Pulmonary artery endothelial cell (primary cell): ENCODE measurements at regions not wholly inside any gene's neighbourhood (a gene's known extent, or its start where the extent isn't known, plus 50 kb on each side); places are given as distances from the start of the nearest gene placed in this dataset.
"Not testable (repeated sequence)": the region's sequence is repeated elsewhere in the genome, so short reads cannot be mapped to it uniquely, and the experiment has no call there.

ENCODE experiments used
- DNase-seq: peaks from one replicate; pipeline ENCODE4 v3.0.0-alpha.2; 2011; ENCODE audit warnings: low read depth, low spot score

DNA sequence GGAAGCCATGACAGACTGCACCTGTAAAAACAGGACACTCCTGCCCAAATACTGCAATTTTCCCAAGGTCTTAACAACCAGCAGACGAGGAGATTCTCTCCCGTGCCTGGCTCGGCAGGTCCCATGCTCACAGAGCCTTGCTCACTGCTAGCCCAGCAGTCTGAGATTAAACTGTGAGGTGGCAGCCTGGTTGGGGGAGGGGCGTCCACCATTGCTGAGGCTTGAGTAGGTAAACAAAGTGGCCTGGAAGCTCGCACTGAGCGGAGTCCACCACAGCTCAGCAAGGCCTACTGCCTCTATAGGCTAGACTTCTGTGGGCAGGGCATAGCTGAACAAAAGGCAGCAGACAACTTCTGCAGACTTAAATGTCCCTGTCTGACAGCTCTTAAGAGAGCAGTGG lies 80.3 kb downstream of the ANXA5 start:
- DNase-seq = not testable (repeated sequence)

DNA sequence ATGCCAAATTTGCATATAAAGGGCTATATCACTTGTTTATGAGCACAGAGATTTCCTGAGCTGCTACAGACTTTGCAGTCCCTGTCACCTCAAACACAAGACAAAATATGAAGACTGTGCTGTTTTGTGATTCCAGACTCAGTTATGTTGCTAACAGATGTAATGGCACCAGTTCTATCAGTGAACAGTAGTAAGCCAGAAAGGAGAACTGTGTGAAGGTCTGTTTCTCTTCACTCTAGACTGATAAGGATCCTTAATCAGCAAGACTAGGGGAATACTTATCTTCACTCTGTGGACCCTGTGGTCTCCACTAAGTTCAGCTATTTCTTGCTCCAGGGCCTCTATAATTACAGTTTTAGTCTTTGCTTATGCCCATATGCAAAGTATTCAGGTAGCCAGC lies 82.7 kb downstream of the ANXA5 start:
- no peak for DNase-seq

DNA sequence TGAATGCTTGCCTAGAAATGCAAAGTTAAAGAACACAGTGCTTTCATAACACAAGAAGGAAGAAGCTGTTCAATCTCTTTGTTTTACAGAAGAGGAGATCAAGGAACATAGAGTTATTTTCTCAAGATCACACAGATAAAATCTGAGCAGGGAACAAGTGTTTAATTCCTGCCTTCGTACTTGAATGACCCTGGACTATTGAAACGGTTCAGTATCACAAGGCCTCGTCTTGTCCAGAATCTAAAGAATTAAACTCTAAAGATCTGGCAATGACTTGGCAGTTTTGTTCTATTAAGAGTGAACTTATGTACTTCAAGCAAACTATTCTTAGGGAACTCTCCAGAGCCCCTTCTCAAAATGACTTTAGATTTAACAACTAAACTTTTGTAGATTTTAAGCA lies 97.7 kb downstream of the ANXA5 start:
- DNase-seq = no peak

DNA sequence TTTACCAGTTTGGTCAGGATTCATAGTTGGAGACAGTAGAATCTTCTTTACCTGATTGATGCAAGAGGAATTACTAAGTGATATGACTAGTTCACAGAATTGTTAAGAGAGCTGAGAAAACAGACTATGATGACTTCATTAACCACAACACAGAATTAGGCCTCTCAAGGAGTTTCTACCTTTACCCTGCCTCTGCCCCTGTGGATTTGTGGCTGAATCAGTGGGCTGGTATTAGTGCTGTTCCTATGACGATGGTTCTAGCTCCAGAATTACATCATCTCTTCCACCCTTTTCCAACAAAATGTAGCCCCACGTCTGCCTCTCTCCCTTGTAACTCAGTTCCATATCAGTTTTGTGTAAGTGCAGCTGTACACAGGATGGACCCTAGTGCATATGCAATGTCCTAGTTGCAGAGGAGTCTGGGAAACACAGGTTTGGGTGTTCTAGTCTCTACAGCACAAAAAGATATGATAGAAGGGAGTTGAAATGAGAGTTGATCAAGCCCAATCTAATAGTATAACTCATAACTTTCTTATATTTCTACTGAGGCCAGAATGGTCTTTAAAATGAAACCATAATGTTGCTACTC lies 99.3 kb downstream of the ANXA5 start:
- DNase-seq = no peak

DNA sequence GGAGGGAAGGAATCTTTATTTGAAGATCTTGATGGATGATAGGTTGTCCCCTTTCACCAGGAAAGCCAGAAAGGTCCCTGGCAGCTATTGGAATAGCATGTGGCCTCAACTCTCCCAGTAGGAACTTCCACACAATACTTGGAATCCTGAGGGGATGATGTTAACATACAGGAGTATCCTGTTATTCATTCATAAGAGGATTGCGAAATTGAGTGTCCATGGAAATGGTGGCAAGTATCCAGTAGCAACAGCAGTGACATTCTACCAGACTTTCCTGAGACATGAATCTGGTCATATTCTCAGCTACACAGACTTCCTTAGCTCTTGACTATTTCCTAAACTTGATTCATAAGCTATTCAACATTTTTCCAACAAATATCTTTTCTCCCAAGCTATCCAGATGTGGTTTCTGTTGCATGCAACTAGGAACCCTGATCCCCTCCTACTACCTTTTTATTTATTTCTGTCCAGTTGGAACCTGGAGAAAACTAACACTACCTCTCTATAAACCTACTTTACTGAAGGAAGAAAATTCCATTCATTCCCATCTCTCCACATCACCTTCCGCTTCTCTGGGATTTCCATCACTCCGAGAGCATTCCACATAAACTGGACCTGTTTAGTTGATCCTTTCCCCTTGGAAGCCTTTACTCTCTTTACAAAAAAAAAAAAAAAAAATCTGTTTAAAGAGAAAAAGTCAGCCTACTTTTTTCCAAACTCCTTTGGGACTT lies 101.8 kb downstream of the ANXA5 start:
- peak; percentile 92 for DNase-seq

DNA sequence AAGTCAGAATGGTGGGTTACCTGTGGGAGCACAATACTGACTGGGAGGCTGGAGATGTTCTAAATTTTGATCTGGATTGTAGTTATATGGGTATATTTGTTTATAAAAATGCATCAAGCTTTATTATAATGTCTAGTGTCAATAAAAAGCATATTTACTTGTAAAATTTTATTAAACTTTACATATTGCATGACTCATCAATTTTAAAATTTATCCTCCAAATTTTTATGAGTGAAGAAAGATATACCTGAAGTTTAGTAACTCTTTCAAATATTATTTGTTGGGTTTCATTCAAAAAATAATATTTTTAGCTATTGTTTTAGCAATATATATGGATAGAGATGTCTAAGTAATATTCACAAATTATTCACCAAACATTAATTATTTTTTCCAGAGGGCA lies 103.0 kb downstream of the ANXA5 start:
- no peak for DNase-seq

DNA sequence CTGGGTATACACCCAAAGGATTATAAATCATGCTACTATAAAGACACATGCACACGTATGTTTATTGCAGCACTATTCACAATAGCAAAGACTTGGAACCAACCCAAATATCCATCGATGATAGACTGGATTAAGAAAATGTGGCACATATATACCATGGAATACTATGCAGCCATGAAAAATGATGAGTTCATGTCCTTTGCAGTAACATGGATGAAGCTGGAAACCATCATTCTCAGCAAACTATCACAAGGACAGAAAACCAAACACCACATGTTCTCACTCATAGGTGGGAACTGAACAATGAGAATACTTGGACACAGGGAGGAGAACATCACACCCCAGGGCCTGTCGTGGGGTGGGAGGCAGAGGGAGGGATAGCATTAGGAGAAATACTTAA lies 104.5 kb downstream of the ANXA5 start:
- DNase-seq = not testable (repeated sequence)

DNA sequence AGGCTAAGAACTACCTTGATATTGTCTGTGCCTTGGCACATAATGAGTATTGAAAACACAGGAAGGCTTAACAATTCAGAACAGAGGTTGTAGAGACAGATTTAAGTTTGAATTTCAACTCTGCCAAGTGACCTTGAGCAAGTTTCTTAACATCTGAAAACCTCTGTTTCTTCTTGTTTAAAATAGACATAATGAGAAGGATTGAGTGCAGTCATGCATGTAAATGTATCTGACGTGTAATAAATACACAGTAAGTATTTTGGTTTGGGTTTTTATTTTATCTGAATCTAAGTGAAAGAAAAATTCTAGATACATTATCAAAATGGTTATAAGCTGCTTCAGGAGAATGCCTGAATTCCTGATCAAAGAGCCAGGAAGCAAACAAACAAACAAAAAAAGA lies 111.9 kb downstream of the ANXA5 start:
- no peak for DNase-seq

DNA sequence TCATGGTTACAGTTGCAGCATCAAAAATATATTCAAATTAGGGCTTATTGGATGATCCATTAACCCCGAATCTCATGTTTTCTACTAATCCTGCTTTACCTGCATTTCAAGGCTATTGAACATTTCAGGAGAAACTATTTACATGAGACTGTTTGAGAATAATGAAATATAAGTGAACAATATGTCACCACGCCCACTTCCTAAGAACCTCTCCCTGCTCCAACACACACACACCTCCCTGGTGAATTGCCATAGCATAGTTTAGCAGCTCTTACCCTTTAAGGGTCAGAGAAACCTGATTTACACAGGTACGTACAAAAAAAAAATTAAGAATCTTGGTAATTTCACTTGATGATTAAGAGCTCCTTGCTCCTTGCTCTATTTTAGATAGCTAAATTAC lies 113.4 kb downstream of the ANXA5 start:
- DNase-seq = no peak

DNA sequence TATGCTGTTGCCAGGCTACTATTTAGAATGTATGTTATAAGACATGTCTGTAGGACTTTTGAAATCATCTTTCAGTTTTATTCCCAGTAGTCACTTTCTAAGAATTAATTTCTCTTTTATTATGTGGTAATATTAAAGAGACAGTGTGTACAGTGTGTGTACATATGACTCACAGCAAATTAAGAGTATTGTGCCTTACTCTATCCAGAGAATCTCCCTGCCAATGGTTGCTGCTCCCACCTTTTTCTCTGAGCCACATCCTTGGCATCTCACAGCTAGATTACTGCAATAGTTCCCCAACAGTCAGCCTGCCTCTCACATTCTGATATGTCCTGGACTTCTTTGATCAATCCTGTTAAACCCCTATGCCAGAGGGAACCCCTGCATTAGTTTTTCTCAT lies 114.5 kb downstream of the ANXA5 start:
- no peak for DNase-seq

DNA sequence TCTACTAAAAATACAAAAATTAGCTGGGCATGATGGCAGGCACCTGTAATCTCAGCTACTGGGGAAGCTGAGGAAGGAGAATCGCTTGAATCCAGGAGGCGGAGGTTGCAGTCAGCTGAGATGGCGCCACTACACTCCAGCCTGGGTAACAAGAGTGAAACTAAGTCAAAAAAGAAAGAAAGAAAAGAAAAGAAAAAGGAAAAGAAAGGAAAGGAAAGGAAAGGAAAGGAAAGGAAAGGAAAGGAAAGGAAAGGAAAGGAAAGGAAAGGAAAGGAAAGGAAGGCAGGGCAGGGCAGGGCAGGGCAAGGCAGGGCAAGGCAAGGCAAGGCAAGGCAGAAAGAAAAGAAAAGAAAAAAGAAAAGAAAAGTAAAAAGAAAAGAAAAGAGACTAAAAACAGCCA lies 121.4 kb downstream of the ANXA5 start:
- not testable (repeated sequence) for DNase-seq

DNA sequence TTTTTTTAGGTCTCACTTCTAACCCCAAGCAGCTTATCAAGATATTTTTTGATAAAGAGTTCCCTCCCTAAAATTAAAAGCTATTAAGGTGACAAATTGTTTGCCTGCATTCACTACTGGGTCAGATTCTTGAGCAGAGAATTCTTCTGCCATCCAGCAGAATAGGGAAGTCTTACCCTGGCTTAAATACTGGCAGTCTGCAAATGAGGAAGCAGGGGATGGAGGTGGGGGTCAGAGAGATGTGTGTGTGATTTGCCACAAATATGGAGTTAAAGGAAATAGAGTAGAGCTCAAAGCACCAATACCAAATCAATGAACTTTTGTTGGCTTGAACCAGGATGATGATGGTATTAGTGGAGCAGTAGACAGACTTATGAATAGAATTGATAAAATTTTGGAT lies 122.2 kb downstream of the ANXA5 start:
- no peak for DNase-seq

DNA sequence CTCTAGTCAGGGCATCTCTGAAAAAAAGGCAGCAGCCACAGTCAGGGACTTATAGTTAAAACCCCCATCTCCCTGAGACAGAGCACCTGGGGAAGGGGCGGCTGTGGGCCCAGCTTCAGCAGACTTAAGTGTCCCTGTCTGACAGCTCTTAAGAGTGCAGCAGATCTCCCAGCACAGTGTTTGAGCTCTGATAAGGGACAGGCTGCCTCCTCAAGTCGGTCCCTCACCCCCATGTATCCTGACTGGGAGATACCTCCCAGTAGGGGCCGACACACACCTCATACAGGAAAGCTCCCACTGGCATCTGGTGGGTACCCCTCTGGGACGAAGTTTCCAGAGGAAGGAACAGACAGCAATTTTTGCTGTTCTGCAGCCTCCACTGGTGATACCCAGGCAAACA lies 129.0 kb downstream of the ANXA5 start:
- no peak for DNase-seq

DNA sequence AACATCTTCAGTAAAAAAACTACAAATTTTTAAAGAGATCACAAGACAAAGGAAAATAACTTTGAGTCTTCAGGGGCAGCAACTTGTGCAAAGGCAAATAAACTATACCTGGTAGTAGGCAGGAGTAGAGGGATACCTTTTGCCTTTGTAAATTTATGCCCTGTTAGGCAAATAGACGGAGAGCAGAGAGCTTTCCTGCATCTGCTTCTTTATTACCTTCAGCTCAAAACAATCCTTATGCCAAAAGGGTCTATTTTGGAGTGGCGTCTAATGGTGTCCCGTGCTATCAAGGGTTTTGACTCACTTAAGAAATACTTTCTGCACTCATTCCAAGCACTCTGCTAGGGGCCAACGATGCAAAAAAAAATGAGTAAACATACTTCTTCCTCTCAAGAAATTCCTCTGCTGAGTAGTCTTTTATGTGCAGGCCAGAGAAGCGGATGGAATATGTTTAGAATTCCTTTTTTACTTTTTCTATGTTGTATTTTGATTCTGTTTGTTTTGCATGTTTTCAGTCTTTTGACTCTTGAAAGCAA lies 131.9 kb downstream of the ANXA5 start:
- DNase-seq = no peak

DNA sequence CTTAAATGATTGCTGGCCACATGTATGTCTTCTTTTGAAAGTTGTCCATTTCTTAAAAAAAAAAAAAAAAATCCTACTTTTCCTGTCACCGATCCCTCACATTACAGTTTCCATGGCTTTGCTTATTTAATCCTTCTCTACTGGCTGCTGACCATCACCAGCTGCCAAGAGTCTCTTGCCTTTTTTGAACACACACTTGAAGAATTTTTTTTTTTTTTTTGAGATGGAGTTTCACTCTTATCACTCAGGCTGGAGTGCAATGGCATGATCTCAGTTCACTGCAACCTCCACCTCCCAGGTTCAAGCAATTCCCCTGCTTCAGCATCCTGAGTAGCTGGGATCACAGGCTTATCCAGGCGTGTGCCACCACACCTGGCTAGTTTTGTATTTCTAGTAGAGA lies 134.0 kb downstream of the ANXA5 start:
- no peak for DNase-seq

DNA sequence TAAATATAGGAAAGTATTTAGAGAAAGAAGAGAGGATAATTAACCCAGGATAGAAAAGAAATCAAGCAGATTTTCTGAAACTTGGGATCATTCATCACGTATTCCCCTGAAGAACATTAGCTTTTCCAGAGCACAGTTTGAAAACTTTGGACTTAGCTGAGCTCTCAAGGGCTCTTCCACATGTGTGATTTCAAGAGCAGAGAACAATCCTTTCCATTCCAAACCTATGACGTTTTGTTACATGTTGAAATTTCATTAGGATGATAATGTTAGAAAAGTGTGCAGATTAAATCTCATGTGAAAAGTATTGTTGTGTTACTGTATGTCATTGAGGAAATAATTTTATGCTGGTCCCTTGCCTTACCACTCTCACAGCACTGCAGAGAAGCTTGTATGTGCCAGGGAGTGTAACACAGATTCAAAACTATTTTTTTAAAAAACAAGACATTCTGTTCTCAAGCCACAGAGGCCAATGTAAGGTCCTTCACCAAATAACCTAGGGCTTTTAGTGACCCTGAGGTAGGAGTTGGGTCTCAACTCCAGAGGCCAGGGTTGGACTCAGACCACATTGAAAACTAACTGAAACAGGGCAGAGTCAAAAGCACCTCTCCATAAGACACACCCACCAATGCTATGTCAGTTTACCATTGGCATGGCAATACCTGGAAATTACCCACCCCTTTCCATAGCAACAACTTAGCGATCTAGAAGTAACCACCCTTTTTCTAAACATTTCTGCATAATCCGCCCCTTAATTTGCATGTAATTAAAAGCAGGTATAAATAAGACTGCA lies 141.3 kb downstream of the ANXA5 start:
- no peak for DNase-seq

DNA sequence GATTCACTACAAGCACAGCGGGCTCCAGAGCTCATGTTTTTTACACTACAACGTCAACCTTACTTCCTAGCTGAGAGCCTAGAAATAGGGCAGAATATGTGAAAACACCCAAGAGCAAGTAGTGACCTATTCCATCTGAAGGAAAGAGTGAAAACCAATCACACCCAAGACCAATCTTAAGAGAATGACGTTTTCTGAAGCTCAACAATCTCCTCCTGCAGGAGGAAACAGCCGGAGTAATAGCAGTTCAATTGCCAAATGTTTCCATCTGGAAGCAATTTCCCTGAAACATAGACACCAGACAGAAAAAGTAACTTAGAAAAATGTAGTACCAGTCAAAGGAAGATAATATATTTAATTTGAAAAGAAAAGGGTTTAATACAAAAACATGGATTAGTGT lies 142.4 kb downstream of the ANXA5 start:
- DNase-seq = no peak

DNA sequence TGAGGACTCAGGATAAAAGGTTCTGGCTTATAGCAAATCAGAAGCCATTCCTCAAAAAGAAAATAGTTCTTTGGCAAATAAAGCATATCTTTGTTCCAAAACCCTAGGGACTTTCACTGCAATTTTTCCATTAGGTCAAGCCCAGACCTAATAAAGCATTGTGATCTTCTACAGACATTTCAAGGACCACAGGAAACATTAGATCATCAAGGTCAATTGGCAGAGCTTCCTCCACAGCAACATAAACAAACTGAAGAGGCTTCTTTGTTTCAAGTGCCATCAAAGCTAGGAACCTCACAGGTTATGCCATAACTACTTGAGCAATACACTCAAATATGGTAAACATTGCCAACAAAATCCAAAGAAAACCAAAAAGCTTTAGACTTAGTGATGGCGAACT lies 144.9 kb downstream of the ANXA5 start:
- DNase-seq = peak; percentile 32

DNA sequence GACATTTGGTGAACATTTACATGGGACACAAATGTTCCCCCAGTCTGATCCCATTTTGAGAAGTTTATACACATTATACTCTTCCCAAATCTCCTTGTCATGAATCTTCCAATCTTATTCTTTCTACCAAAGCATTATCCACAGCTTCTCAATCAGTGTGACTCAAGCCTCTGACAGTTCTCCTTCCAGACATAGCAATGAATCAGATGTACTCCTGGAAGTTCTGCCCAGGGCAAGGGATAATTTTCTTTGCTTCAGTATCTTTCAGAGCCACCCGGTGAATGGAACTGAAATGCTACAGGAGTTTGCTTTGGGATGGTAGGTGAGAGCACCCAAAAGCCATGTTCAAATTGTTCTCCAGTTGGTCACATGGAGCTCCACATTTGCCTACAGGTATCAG lies 145.5 kb downstream of the ANXA5 start:
- DNase-seq = no peak

DNA sequence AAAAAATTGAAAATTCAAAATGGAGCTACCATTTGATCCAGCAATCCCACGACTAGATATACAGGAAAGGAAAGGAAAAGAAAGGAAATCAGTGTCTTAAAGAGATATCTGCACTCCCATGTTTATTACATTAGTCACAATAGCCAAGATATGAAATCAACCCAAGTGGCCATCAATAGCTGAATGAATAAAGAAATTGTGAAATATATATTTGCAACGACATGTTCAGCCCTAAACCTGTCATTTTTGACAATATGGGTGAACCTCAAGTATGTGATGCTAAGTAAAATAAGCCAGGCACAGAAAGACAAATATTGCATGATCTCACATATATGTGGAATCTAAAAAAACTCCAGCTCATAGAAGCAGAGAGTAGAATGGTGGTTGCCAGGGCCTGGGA lies 155.1 kb downstream of the ANXA5 start:
- DNase-seq = no peak

DNA sequence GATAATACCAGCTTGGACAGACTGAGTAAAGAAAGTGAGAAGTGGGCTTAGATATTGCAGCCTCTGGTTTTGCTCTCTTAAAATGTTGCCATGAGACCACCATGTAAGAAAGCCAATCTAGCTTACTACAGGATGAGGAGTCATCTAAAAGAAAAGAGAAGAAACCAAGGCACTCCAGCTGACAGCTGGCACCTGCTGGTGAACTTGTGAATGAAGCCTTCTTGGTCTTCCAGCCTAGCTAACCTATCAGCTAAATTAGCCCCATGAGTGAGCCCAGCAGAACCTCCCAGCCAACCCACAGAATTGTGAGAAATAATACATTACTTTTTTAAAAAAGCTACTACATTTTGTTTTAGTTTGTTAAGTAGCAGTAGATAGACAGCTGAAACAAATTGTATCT lies 154.5 kb upstream of the QRFPR start:
- no peak for DNase-seq

DNA sequence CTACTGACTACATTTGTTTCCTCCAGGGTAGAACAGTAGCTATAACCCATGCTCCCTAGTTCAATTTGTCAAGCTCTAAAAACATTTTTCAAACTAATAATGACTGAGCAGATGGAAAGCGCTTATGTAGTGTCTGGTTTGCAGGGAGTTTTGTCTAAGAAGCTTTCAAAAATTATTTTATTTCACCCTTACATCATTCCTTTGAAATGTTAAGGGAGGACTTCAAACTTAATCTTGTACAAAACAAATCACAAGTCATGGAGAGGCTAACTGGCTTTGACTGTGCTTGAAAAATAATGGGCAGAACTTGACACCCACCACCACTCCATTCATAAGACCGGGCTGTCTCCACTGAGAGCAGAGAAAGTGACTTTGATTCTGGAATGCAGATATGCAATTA lies 153.4 kb upstream of the QRFPR start:
- no peak for DNase-seq

DNA sequence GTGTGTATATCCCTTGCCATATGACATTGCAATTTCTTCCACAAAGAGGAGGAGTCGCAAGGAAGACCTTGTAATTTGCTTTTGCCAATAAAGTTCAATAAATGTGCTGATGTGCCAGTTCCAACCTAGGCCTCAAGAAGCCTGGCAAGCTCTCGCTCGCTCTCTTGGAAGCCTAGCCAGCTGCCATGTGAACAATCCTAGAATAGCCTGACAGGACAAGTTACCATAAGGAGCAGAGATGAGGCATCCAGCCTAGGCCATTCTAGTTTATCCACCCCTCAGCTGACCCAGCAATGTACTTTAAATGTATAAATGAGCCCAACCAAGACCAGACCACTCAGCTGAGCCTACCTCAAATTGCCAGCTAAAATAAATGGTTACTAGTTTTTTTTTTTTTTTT lies 145.7 kb upstream of the QRFPR start:
- no peak for DNase-seq
